KMS-11 (cell line): ENCODE measurements at regions not wholly inside any gene's neighbourhood (a gene's known extent, or its start where the extent isn't known, plus 50 kb on each side); places are given as distances from the start of the nearest gene placed in this dataset.

Source experiments
- H2AFZ ChIP-seq: fragments of 200-600 bp; sonication (generic); 2 replicates; pipeline ENCODE4 v1.6.1; 2016; ENCODE audit warnings: antibody characterized with exemption, mixed run types, low read depth
- H3K27ac ChIP-seq: fragments of 200-600 bp; sonication (generic); 2 replicates; pipeline ENCODE4 v1.6.1; 2016; ENCODE audit warnings: mild to moderate bottlenecking, mixed run types
- H3K27me3 ChIP-seq: fragments of 200-600 bp; sonication (generic); 2 replicates; pipeline ENCODE4 v1.6.1; 2017; ENCODE audit warnings: mild to moderate bottlenecking, low read depth, mixed run types, moderate library complexity; ENCODE audit not compliant: insufficient read depth
- H3K36me3 ChIP-seq: fragments of 200-600 bp; sonication (generic); 2 replicates; pipeline ENCODE4 v1.6.1; 2017; ENCODE audit warnings: mild to moderate bottlenecking, mixed run types; ENCODE audit not compliant: insufficient read depth
- H3K4me1 ChIP-seq: fragments of 200-600 bp; sonication (generic); 2 replicates; pipeline ENCODE4 v1.6.1; 2016; ENCODE audit warnings: mild to moderate bottlenecking, low read depth, mixed run types; ENCODE audit not compliant: poor library complexity, severe bottlenecking
- H3K4me2 ChIP-seq: fragments of 200-600 bp; sonication (generic); 2 replicates; pipeline ENCODE4 v1.7.0; 2016; ENCODE audit warnings: mild to moderate bottlenecking, mixed run types
- H3K4me3 ChIP-seq: fragments of 200-600 bp; sonication (generic); IDR thresholded peaks from 2 replicates; pipeline ENCODE4 v1.6.1; 2017; ENCODE audit warnings: low read depth, low read length, mixed read lengths; ENCODE audit not compliant: insufficient read depth
- H3K79me2 ChIP-seq: fragments of 200-600 bp; sonication (generic); 2 replicates; pipeline ENCODE4 v1.6.1; 2016; ENCODE audit warnings: low read depth, mixed run types; ENCODE audit not compliant: insufficient read depth
- H3K9ac ChIP-seq: fragments of 200-600 bp; sonication (generic); 2 replicates; pipeline ENCODE4 v1.6.1; 2016; ENCODE audit warnings: mild to moderate bottlenecking, mixed run types
- H4K20me1 ChIP-seq: fragments of 200-600 bp; sonication (generic); 2 replicates; pipeline ENCODE4 v1.6.1; 2016; ENCODE audit warnings: mild to moderate bottlenecking, mixed run types; ENCODE audit not compliant: insufficient read depth
- CTCF ChIP-seq: fragments of 200-600 bp; sonication (generic); conservative IDR thresholded peaks from 2 replicates; pipeline ENCODE4 v1.6.1; 2017; ENCODE audit warnings: low read depth, mild to moderate bottlenecking, antibody characterized with exemption, low read length, moderate library complexity, mixed read lengths

DNA sequence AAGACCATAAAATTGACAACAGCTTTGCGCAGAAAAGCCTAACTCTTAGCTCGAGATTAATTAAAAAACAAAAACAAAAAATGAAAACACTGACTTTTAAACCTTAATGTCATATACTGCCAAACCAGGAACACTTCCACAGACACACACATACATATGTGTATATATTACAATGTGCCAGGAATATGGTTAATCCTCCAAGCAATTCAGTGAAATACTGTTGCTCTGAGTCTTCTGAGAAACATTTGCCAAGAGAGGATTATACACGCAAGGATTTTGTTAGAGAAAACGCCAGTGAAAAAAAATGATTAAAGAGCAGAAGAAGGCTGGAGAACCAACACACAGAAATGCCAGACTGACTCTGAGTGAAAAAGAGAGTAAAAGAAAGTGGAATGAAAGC, 116.7 kb upstream of the CHRM3 start:
- Histone ChIP-seq H3K9ac (no peak overlapping the region), H3K27me3 (no peaks in the 10 kb centered on the region), H3K79me2 (no peaks in the 10 kb centered on the region), H3K4me2 (no peak overlapping the region), H2AFZ (no peak overlapping the region), H3K27ac (no peak overlapping the region), H3K36me3 (no peaks in the 10 kb centered on the region), H3K4me3 (no peak overlapping the region), H3K4me1 (no peaks in the 10 kb centered on the region), H4K20me1 (no peaks in the 10 kb centered on the region)
- no peak for TF ChIP-seq CTCF

DNA sequence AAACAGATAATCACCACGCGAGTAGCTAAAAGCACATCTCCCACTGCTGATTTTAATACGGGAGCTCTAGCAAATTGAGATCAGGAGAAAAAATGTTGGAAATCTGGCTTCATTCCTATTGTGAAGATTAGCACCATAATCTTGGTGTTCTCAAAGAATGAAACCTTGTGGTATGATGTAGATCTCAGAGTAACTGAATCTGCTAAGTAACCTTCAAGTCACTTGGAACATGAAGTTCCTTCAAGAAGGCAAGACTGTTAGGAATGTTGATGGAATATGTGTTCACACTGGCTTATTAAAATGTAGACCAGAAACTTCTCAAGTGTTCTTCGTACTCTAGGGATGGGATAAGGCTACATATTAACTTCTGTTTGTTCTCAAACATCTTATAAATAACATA, 117.4 kb upstream of the CHRM3 start:
- no peaks in the 10 kb centered on the region for H3K79me2 ChIP-seq
- no peak overlapping the region for H3K4me3 ChIP-seq
- no peak for TF ChIP-seq CTCF

GRCh38 chr1:239268007-239268406, 118.4 kb upstream of the CHRM3 start:
- H2AFZ ChIP-seq = no peak overlapping the region
- no peaks in the 10 kb centered on the region for H3K4me1 ChIP-seq
- H3K27ac ChIP-seq = no peak overlapping the region
- H3K27me3 ChIP-seq = no peaks in the 10 kb centered on the region
- no peak overlapping the region for H3K9ac ChIP-seq
- no peak overlapping the region for H3K4me3 ChIP-seq
- no peaks in the 10 kb centered on the region for H4K20me1 ChIP-seq
- H3K4me2 ChIP-seq = no peak overlapping the region
- no peaks in the 10 kb centered on the region for H3K79me2 ChIP-seq
- TF ChIP-seq CTCF = no peak
- H3K36me3 ChIP-seq = no peaks in the 10 kb centered on the region

More for the DNA sequence above, 117.4 kb upstream of the CHRM3 start:
- H3K36me3 ChIP-seq = no peaks in the 10 kb centered on the region
- no peak overlapping the region for H2AFZ ChIP-seq
- no peak overlapping the region for H3K4me2 ChIP-seq
- no peak overlapping the region for H3K27ac ChIP-seq
- H3K9ac ChIP-seq = no peak overlapping the region
- no peaks in the 10 kb centered on the region for H3K27me3 ChIP-seq
- no peaks in the 10 kb centered on the region for H4K20me1 ChIP-seq
- H3K4me1 ChIP-seq = no peaks in the 10 kb centered on the region

- Histone ChIP-seq H3K36me3 (no peaks in the 10 kb centered on the region), H3K9ac (no peak overlapping the region), H3K4me1 (no peaks in the 10 kb centered on the region), H3K4me3 (no peak overlapping the region), H3K27ac (no peak overlapping the region), H3K27me3 (no peaks in the 10 kb centered on the region), H2AFZ (no peak overlapping the region), H4K20me1 (no peaks in the 10 kb centered on the region), H3K4me2 (no peak overlapping the region), H3K79me2 (no peaks in the 10 kb centered on the region)
- no peak for TF ChIP-seq CTCF
These were observed 122.6 kb upstream of the CHRM3 start for GRCh38 chr1:239263801-239264200.

- H4K20me1 ChIP-seq = no peaks in the 10 kb centered on the region
- H3K27ac ChIP-seq = no peak overlapping the region
- H3K4me1 ChIP-seq = no peaks in the 10 kb centered on the region
- H3K4me3 ChIP-seq = no peak overlapping the region
- H3K4me2 ChIP-seq = no peak overlapping the region
- H3K36me3 ChIP-seq = no peaks in the 10 kb centered on the region
- no peak overlapping the region for H3K9ac ChIP-seq
- no peak for TF ChIP-seq CTCF
- H3K79me2 ChIP-seq = no peaks in the 10 kb centered on the region
- no peaks in the 10 kb centered on the region for H3K27me3 ChIP-seq
- H2AFZ ChIP-seq = no peak overlapping the region
These were observed 123.8 kb upstream of the CHRM3 start for GRCh38 chr1:239262538-239262937.
